AG04449 (cell line): ENCODE measurements at regions not wholly inside any gene's neighbourhood (a gene's known extent, or its start where the extent isn't known, plus 50 kb on each side); places are given as distances from the start of the nearest gene placed in this dataset.

ENCODE experiments used
- CTCF ChIA-PET: fragments of 350-600 bp; formaldehyde crosslinking; extraction: SDS; loops from one replicate; lab custom pipeline; 2021; ENCODE audit warnings: antibody characterized with exemption; lab: Yijun Ruan, JAX
- POLR2A ChIA-PET: fragments of 400-600, 350-600 bp; formaldehyde crosslinking; extraction: SDS; loops from one replicate; lab custom pipeline; 2020; ENCODE audit warnings: antibody characterized with exemption, inconsistent platforms; lab: Yijun Ruan, JAX
- DNase-seq: peaks from one replicate; pipeline ENCODE4 v3.0.0-alpha.2; 2010; ENCODE audit warnings: low read depth, low spot score
- H3K4me3 ChIP-seq: 2 replicates; pipeline ENCODE4 v1.5.1; 2011; ENCODE audit warnings: low read depth, mild to moderate bottlenecking, control low read depth, low read length
- CTCF ChIP-seq: IDR thresholded peaks from one replicate; pipeline ENCODE4 v1.5.1; 2011; ENCODE audit warnings: mild to moderate bottlenecking, moderate library complexity, low read length, control low read depth, inconsistent platforms; ENCODE audit not compliant: insufficient read depth; ENCODE audit errors: missing control alignments

- ChIA-PET CTCF (no interaction called here), POLR2A (no interaction called here)
- no peak overlapping the region for H3K4me3 ChIP-seq
- no peak for TF ChIP-seq CTCF
- DNase-seq: no peak
These were observed 149.5 kb downstream of the PHETA1 start for GRCh38 chr12:111219440-111219839.

DNA sequence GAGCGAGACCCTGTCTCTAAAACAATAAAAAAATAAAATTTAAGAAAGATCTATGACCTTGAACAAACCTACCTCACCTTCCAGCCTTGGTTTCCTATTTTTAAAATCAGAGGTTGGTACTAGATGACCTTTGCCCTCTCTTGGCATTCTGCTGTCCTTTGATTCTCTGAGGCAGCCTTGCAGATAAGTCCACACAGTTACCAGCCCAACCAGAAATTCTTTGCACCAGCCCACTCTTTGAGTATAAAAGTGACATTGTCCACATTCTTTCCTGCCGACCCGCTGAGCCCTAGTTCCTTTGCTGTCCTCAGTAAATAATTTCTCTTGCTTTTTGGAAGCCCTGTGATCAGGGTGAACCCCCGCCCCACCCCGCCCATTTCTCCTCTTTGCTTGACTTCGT, 150.4 kb downstream of the PHETA1 start:
- no peak for TF ChIP-seq CTCF
- CTCF ChIA-PET: no interaction called here
- H3K4me3 ChIP-seq: no peak overlapping the region
- DNase-seq: no peak
- POLR2A ChIA-PET: no interaction called here

DNA sequence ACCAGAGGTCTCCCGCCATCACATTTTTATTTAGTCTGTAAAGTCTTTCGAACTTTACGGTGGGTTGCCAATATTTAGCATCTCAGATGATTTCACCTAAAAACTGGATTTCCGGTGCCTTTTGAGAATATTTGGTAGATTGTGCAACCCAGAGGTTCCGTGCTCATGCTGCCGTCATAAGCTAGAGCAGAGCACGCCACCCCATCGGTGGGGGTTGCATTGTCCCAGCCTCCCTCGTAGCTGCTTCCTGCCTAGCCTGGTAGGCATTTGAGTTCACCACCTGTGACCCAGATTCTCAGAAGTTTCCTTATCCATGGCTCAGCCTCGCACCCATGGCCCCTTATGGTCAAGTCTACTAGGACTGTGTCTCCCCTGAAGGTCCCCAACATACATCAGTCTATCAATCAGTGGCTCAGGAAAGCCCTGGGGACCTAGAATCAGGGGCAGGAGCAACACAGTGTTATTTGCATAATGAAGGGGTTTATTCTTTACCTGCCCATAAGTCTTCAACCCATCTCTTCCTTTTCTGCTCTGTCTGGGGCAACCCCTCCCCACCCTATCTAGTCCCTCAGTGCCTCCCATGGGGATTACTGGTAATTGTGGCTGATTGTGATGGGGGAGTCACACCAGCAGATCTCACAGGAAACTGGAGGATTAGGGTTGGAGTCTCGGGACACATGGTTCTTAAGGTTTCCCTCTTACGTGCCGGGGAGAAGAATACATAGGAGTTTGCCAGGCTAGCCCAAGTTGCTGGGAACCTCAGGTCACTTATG, 152.3 kb downstream of the PHETA1 start:
- no peak for DNase-seq
- ChIA-PET CTCF (no interaction called here), POLR2A (no interaction called here)
- no peak overlapping the region for H3K4me3 ChIP-seq
- no peak for TF ChIP-seq CTCF

DNA sequence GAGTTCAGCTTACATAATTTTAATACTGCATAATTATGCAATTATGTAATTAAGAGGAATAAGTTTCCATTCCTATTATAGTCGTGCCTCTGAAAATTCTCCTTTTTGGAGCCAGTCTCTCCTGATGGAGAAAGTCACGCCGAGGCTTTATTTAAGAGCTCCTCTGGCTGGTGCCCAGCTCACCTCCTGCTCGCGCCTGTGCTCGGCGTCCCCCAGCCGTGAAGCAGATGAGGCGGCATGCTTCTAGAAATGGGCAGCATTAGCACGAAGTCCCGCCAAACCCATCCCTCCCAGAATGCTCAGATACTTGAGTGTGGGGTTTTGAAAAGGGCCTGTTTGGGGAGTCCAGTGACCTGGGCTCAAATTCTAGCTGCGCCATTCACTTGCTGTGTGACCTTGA, 153.0 kb downstream of the PHETA1 start:
- no peak overlapping the region for H3K4me3 ChIP-seq
- CTCF ChIA-PET: no interaction called here
- DNase-seq: no peak
- no peak for TF ChIP-seq CTCF
- POLR2A ChIA-PET: no interaction called here

- no peak for TF ChIP-seq CTCF
- H3K4me3 ChIP-seq: no peak overlapping the region
- ChIA-PET POLR2A (no interaction called here), CTCF (no interaction called here)
- DNase-seq: no peak
These were observed 154.5 kb downstream of the PHETA1 start for GRCh38 chr12:111214401-111214800.

- TF ChIP-seq CTCF: no peak
- DNase-seq: no peak
- ChIA-PET CTCF (no interaction called here), POLR2A (no interaction called here)
- H3K4me3 ChIP-seq: no peak overlapping the region
These were observed 155.3 kb downstream of the PHETA1 start for GRCh38 chr12:111213561-111213960.
